Inflammatory macrophage treated with lipopolysaccharide for 1 hour (primary cell): ENCODE measurements at regions not wholly inside any gene's neighbourhood (a gene's known extent, or its start where the extent isn't known, plus 50 kb on each side); places are given as distances from the start of the nearest gene placed in this dataset.
"Not testable (repeated sequence)": the region's sequence is repeated elsewhere in the genome, so short reads cannot be mapped to it uniquely, and the experiment has no call there.

Experiments used
- DNase-seq, 2 donors: peaks; one replicate each; pipeline ENCODE4 v3.0.0-alpha.2; 2020 to 2022

DNA sequence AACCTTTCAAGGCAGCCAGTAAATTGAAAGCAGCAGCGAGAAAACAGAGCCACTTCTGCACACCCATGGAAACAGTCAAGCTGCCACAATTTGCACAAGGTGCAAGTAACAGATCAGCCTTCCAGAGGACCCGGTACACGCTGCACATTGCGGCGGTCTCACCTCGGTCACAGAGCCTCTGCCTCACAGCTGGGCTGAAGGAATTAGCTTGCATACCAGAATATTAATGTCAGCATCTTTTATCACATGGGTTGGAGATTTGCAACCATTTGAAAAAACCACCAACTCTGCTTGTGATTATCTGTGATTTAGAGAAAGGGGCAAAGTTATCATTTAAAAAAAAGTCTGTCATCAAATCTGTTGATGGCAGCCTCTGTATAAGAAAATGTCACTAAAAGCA lies 330.5 kb upstream of the TCF4 start:
- no peak for DNase-seq

DNA sequence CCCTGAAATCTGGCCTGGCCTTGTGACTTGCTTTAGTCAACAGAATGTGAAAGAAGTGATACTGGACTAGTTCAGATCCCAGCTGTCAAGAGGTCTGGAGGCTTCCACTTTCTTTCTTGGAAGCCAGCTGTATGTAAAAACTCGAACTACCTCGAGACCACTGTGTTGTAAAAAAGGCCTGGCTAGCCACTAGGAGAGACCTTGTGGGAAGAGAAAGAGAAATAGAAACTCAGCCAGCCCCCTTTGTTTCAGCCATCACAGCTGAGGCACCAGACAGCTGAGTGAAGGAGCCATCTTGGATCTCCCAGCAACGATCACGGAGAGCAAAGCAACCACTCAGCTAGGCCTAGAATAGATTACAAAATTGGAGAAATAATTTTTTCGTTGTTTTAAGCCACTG lies 324.9 kb upstream of the TCF4 start:
- no peak for DNase-seq

- no peak for DNase-seq
Measured at GRCh38 chr18:55912071-55912470, 324.1 kb upstream of the TCF4 start.

DNA sequence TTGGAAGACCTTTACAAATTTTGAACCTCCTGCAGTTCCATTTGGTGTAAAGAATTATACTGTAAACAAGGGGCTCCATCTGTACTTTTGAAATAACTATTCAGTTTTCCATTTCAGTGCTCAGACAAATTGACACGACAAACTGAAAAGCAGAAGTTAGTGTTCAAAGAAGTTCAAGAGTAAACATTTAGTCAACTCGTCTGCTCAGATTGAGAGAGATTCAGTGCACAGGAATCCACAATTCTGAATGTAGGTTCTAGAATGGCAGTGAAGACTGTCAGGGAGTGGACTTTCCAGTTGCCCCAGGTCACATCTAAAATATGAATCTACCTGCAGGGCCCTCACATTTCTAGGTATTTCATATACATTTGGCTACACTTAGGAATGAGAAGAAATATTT lies 322.3 kb upstream of the TCF4 start:
- DNase-seq, result no peak

- no peak for DNase-seq
Measured at GRCh38 chr18:55908901-55909366, 320.9 kb upstream of the TCF4 start.

DNA sequence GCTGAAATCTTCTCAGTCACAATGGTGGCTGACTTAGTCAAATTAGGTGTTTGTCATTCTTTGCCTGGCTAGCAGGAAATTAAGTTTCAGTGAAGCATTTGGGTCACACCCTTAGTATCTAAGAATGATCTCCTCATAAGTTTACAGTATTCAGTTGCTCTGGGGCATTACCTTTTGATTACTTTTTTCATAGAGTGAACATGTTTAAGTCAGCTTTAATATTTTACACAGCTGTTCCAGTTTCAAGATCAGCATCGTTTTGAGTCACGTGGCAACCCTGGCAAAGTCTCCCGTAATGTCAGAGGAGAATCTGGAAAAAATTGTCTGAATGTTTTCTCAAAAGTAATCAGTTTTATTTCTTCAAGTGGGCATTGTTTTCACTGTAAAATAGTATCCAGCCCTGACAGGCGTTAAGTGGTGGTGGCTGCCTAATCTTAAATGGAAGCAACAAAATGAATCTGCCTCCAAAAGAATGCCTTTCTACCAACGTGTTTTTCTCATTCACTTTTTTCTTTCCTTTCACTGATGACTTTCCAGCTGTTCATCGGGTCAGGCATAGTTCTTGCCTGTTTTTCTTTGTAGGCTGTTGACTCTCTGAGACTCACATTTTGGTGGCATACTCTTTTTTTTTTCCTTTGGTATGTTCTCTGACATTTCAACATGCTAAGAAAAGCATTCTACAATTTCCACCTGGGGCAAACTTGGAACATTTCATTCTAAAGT lies 319.6 kb upstream of the TCF4 start:
- no peak for DNase-seq

DNA sequence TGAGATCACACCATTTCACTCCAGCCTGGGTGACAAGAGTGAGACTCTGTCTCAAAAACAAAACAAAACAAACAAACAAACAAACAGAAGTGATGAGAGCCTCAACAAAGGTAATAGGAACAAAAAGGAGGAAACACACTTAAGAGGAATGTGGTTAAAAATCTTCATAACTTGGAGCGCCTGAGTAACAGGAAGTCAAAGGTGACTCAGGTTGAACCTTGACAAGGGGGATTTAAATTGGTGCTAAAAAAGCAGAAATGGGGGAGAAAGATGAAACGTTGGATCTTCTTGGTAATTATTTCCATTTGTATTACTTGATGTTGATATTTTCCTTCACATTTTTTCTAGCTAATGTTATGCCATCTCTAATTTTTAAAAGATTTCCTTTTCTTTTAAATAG lies 318.5 kb upstream of the TCF4 start:
- no peak for DNase-seq

GRCh38 chr18:55903911-55904310 lies 315.9 kb upstream of the TCF4 start:
- no peak for DNase-seq

GRCh38 chr18:55900380-55900779 lies 312.4 kb upstream of the TCF4 start:
- no peak for DNase-seq

DNA sequence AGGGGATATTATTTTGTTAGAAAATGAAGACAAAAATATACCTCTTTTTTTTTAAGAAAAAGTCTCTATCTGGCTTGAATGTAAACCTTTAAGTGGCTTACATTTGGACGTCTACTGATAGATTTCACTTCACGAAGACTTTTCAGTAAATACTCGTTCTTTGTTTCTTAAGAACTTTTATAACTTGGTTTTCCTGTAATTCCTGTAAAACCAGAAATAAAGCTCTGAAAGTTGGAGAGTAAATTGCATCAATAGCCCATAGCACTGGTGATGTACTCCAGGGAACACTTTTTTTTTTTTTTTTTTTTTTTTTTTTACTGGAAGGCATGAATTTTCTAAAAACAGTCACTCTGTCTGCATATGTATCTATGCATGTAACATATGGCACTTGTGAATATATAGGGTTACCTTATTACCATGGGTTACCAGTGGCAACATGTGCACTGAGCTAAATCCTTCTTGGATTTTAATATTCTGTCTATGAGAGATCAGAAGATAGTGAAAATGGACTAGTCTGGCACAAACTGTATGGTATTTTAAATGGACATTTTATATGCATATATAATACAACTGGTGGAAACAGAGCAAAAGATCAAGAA lies 309.2 kb upstream of the TCF4 start:
- no peak for DNase-seq

- DNase-seq, result no peak
Measured at GRCh38 chr18:55893948-55894347, 306.0 kb upstream of the TCF4 start.

DNA sequence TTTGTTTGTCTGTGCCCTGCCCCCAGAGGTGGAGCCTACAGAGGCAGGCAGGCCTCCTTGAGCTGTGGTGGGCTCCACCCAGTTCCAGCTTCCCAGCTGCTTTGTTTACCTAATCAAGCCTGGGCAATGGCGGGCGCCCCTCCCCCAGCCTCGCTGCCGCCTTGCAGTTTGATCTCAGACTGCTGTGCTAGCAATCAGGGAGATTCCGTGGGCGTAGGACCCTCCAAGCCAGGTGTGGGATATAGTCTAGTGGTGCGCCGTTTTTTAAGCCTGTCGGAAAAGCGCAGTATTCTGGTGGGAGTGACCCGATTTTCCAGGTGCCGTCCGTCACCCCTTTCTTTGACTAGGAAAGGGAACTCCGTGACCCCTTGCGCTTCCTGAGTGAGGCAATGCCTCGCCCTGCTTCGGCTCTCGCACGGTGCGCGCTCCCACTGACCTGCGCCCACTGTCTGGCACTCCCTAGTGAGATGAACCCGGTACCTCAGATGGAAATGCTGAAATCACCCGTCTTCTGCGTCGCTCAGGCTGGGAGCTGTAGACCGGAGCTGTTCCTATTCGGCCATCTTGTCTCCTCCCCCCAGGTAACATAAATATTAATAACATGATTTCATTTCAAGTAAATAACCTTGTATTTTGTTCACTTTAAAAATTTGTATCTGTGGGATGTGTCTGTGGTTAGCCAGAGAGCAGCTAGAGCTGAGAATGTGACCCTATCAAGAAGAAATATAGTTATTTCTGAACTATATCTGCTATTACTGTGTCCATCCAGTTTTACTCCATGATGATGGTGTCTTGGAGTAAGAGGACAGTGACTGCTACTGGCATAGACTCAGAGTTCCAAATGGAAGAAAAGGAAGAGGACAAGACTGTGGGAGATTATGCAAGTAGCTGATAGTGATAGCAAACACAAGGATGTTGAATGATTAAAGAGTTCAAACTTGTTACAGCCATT lies 305.1 kb upstream of the TCF4 start:
- DNase-seq, result not testable (repeated sequence)

DNA sequence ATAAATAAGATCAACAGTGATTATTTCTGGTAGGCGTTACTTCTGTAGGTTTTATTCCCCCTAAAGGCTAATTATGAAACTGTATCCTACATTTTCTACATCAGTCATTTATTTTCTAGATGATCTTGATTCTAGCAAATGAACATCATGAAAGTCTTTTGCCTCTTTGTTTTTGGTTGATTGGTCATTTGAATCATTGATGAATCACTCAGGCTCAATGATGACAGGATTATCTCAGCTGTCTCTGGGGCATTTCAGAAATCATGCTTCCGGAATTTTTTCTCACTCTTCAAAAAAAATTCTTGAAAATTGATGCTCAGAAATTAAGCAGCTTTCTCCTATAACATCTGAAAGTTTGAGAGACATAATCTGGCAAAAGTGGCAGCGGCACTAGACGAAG lies 298.9 kb upstream of the TCF4 start:
- DNase-seq, result no peak

DNA sequence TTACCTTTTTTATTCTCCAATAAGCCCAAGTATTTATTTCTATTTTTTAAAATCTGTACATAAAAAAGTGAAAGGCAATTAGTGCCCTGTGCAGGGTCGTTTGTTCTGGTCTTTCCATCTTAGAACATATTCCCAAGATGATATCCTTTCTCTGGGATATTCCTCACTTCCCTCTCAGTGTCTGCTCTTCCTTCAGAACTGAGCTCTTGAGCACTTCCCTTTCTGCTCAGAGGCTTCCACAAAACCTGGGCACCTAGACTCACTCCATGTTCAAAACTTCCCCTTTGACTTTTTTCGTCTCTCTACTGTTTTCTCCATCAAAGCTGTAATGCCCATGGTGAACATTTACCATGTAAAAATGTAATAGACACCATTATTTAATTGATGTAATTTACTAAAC lies 296.5 kb upstream of the TCF4 start:
- DNase-seq, result no peak

DNA sequence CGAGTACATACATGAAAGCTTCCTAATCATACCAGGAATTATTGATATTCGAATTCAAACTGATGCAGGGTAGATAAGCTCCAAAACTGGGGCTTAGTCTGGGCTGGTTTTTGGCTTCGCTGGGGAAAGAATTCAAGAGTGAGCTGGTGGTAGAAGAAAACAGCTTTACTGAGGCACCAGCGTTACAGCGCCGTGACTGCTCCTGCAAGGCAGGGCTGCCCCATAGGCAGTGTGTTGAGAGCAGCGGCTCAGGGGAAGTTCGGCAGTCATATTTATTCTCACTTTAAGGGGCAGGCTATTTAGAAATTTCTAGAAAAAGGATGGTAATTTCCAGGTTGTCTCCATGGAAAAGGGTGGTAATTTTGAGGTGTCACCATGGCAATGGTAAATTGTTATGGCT lies 292.6 kb upstream of the TCF4 start:
- no peak for DNase-seq

DNA sequence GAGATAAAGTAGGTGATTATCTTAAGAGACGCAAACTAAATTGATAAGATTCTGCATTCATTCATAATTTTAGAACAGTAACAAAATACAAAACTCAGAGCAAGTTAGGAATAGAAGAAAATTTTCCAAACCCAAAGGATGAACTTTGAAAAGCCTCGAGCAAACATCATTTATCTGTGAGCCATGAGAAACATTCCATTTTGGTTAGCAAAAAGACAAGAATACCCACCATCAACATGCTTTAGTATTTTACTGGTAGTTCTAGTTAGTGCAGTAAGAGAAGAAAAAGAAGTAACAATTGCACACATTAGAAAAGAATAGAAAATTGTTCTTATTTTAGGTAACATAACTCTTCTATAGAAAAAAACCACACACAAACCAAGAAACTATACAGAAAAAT lies 291.3 kb upstream of the TCF4 start:
- DNase-seq, result no peak

DNA sequence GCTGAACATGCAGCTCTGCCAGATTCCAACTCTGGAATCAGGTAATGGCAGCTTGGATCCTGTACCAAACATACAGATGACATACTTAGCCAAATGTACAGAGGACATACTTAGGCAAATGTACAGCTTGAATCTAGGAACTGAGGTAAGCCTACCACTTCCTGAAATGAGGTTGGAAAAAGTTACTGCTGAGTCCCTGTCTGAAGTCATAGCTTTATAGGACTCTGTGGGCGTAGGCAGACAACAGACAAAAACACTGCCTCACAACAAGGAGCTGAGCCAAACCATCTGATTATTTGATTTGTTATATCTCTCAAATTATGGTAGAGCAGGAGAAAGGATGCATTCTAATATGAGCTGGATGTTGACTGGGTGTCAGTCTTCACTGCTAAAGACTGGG lies 290.2 kb upstream of the TCF4 start:
- peak; percentile 51 to 83 for DNase-seq

DNA sequence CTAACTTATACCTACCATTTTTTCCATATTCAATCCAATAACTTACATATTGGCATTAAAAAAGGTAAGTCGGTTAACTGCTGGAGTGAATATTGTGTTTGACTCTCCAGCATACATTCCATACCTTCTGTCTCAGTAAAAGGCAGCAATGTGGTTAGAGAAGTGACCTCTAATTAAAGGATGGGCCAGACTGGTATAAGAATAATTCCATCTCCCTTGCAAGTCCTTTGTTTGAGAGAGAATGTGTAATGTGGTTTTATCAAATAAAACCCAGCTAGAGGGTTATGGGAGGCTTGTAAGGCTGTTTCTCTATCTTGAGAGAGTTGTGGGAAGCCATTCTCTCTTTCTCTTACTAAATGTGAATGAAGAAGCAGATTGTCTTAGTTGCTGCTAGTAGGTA lies 289.3 kb upstream of the TCF4 start:
- no peak for DNase-seq

- DNase-seq, result no peak
Measured at GRCh38 chr18:55876254-55876653, 288.3 kb upstream of the TCF4 start.

- no peak for DNase-seq
Measured at GRCh38 chr18:55875371-55875901, 287.4 kb upstream of the TCF4 start.

DNA sequence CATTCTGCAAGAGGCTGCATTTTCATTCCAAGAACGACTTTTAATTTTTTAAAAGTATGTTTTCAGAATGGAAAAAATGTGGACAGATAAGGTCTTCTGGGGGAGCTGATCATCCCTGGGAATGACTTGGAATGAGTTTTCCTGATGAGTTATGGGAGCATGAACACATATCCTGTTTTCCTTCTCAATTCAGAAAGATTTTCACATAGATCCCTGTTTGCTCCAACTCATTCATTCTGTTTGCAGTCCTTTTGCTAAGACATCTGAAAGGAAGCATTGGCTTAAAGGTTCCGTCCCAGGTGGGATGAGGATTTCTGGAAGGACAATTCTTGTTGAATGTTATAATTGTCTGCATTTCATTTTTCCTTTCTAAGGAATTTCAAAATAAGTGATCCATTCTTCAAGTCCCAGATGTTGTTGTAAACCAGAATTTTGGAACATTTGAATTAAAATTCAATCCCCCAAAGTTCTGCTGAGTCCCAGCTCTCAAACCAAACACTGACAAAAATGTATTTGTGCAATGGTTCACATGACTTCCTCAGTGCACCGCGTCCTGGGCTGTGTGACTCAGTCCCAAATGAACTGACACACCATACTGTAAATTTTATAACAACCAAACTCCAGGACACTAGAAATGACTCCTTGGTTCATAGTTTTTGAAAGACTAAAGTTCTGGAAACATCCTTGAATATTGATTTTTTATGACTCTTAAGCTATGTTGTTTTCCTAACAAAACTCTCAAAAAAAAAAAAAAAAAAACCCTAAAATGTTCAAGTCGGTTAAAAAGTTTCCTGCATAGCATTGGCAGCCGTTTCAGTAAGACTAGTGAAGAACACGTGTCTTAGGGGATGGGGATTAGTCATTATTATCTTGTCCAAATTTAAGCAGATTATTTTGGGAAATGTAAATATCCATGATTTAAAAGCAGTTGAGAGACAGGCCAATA lies 281.8 kb upstream of the TCF4 start:
- DNase-seq, result no peak

- no peak for DNase-seq
Measured at GRCh38 chr18:55868909-55869308, 280.9 kb upstream of the TCF4 start.
